HG03060 (cell line): ENCODE measurements at regions not wholly inside any gene's neighbourhood (a gene's known extent, or its start where the extent isn't known, plus 50 kb on each side); places are given as distances from the start of the nearest gene placed in this dataset.
"Not testable (repeated sequence)": the region's sequence is repeated elsewhere in the genome, so short reads cannot be mapped to it uniquely, and the experiment has no call there.

Experiments
- ATAC-seq: cut with Tn5 transposase; IDR thresholded peaks from one replicate; pipeline ENCODE4 v1.9.1; 2021; ENCODE audit warnings: low read depth, moderate number of reproducible peaks; ENCODE audit not compliant: unreplicated experiment

- ATAC-seq, result no peak
These were observed 177.4 kb downstream of the POTEB3 start for GRCh38 chr15:21262851-21263425.

- no peak for ATAC-seq
These were observed 178.1 kb downstream of the POTEB3 start for GRCh38 chr15:21261965-21262850.

- no peak for ATAC-seq
These were observed 178.8 kb downstream of the POTEB3 start for GRCh38 chr15:21261396-21261964.

- no peak for ATAC-seq
These were observed 179.3 kb downstream of the POTEB3 start for GRCh38 chr15:21260966-21261395.

- not testable (repeated sequence) for ATAC-seq
These were observed 181.7 kb downstream of the POTEB3 start for GRCh38 chr15:21258635-21259034.

GRCh38 chr15:21249508-21250019 lies 190.7 kb downstream of the POTEB3 start:
- not testable (repeated sequence) for ATAC-seq
